ENCODE measurements at regions not wholly inside any gene's neighbourhood (a gene's known extent, or its start where the extent isn't known, plus 50 kb on each side); places are given as distances from the start of the nearest gene placed in this dataset.

DNA sequence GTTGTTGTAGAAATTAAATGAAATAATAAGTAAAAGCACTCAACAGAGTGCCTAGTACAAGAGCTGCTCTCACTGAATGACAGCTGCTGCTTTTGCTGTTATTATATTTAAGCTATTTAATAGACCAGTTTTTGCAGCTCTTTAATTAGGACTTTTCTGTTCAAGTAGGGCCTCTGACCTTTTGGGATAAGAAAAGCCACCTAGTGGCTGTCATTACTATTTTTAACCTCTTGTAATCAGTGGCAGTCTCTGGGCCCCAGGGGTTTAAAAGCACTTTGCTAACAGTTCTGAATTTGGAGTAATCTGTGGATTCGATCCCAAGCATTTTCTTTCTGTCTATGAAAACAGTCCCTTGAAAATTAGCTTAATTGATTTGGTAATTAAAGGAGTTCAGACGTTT is 121.1 kb downstream of the NUDT12 start:
- DNase-seq (no peak), ATAC-seq (no peak)
- TF ChIP-seq, protein P1, sequence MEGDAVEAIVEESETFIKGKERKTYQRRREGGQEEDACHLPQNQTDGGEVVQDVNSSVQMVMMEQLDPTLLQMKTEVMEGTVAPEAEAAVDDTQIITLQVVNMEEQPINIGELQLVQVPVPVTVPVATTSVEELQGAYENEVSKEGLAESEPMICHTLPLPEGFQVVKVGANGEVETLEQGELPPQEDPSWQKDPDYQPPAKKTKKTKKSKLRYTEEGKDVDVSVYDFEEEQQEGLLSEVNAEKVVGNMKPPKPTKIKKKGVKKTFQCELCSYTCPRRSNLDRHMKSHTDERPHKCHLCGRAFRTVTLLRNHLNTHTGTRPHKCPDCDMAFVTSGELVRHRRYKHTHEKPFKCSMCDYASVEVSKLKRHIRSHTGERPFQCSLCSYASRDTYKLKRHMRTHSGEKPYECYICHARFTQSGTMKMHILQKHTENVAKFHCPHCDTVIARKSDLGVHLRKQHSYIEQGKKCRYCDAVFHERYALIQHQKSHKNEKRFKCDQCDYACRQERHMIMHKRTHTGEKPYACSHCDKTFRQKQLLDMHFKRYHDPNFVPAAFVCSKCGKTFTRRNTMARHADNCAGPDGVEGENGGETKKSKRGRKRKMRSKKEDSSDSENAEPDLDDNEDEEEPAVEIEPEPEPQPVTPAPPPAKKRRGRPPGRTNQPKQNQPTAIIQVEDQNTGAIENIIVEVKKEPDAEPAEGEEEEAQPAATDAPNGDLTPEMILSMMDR (IDR thresholded peaks at IDR 0.05) = peak in 1 of 2 donors; percentile 11
- Histone ChIP-seq H3K9me3 (peaks cover 0 to 22% of the 10 kb centered on the region in 2 donors), H3K4me1 (no peaks in the 10 kb centered on the region), H3K36me3 (no peaks in the 10 kb centered on the region), H3K27me3 (no peaks in the 10 kb centered on the region), H3K27ac (no peak overlapping the region), H3K4me3 (no peak overlapping the region)
- intact Hi-C loops (cut with DNase I) = no loop called here

DNA sequence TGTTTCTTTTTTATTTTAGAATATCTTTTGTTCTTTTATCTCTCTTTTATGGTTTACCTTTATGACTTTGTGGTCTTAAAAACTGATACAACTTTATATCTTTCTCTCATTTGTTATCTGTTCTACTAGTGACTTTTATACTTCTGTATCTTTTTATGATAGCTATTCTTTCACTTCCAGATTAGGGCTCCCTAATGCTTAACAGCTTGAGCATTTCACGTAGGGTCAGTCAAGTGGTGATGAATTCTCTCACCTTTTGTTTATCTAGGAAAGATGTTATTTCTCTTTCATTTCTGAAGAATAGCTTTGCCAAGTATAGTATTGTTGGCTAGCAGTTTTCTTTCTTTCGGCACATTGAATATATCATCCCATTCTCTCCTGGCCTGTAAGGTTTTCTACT is 123.6 kb downstream of the NUDT12 start:
- Histone ChIP-seq H3K4me1 (no peaks in the 10 kb centered on the region), H3K27me3 (no peaks in the 10 kb centered on the region), H3K4me3 (no peak overlapping the region), H3K9me3 (peaks cover 0 to 22% of the 10 kb centered on the region in 2 donors), H3K36me3 (no peaks in the 10 kb centered on the region), H3K27ac (no peak overlapping the region)
- DNase-seq = no peak
- intact Hi-C loops (cut with DNase I) = no loop called here
- ATAC-seq = no peak
- TF ChIP-seq, protein P1 (IDR thresholded peaks at IDR 0.05) = no peak

DNA sequence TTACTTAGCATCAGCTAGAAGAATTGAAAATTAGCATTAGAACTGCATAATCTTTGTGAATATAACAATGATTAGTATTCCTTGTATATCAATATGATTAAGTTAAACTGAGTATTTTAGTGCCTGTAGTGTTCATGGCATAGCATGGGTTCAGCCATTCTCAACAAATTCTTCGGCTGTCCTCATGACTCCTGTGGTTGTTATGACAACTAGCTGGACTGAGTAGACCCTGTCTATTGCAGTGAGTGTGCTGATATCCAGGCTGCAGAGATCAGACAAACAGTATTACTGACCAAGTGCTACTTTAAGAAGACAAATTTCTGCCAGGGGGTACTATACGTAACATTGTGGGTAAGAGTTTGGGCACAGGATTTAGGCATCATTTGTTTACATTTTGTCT is 125.9 kb downstream of the NUDT12 start:
- H3K27me3 ChIP-seq = no peaks in the 10 kb centered on the region
- DNase-seq (no peak), ATAC-seq (peak; percentile 12)
- H3K36me3 ChIP-seq = no peaks in the 10 kb centered on the region
- no peaks in the 10 kb centered on the region for H3K4me1 ChIP-seq
- H3K9me3 ChIP-seq = peaks cover 0 to 22% of the 10 kb centered on the region in 2 donors
- TF ChIP-seq, protein P1 (IDR thresholded peaks at IDR 0.05) = no peak
- intact Hi-C loops (cut with DNase I) = no loop called here
- H3K27ac ChIP-seq = no peak overlapping the region
- H3K4me3 ChIP-seq = no peak overlapping the region

DNA sequence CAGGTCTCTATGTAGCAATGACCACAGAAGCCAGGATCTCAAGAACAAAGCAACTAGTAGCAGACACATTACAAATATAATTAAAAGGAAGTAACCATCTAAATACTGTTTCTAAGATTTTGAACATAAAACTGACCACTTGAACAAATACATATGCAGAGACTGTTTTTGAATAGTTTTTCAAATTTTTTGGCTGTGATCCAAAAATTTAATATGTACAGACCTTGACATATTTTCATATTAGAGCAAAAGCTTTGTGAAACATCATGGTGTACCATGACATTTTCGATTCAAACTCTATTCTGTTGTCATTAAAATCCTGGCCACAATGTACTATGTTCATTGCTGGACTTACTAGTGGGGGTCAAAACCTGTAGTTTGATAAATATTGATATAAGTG is 126.5 kb downstream of the NUDT12 start:
- TF ChIP-seq, protein P1 (IDR thresholded peaks at IDR 0.05) = no peak
- Histone ChIP-seq H3K27ac (no peak overlapping the region), H3K27me3 (no peaks in the 10 kb centered on the region), H3K4me3 (no peak overlapping the region), H3K9me3 (peaks cover 0 to 22% of the 10 kb centered on the region in 2 donors), H3K4me1 (no peaks in the 10 kb centered on the region), H3K36me3 (no peaks in the 10 kb centered on the region)
- ATAC-seq (no peak), DNase-seq (no peak)
- intact Hi-C loops (cut with DNase I) = no loop called here

DNA sequence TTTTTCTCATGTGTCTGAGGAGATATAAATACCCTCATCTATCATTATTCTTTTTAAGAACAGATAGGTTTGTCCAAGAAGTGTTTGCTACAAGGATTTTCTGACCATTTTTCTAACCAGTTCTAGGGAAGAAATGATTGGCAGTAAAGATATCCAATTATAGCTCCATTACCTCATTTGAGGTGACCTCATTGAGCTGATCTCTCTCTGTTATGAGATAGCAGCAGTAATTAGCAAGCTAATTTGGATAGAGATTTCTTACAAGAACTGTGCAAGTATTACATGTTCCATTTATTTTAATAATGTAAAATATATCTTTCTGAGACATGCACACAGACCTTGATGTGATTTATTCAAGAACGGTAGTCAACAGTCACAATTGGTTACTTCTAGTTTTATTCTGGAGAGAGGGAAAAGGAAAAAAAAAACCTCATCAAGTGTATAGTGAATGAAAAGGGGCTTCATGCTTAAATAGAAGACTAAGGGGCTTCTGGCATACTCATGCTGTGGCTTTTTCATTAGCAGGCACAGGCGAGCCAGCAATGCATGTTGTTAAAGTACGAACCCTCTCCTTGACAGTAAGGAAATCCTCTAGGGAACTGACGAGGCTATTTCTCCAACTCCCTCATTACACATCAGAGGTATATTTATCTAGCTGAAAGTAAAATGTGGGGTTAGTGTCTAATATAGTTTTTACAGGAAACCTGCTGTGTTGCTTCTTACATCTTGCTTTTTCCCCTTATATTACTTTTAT is 127.3 kb downstream of the NUDT12 start:
- intact Hi-C loops (cut with DNase I) = no loop called here
- Histone ChIP-seq H3K9me3 (peaks cover 0 to 18% of the 10 kb centered on the region in 2 donors), H3K4me3 (no peak overlapping the region), H3K27ac (no peak overlapping the region), H3K4me1 (no peaks in the 10 kb centered on the region), H3K36me3 (no peaks in the 10 kb centered on the region), H3K27me3 (no peaks in the 10 kb centered on the region)
- TF ChIP-seq, protein P1 (IDR thresholded peaks at IDR 0.05) = no peak
- DNase-seq = no peak
- no peak for ATAC-seq

Measured in left lung (tissue), 4 donors.